ENCODE measurements at regions not wholly inside any gene's neighbourhood (a gene's known extent, or its start where the extent isn't known, plus 50 kb on each side); places are given as distances from the start of the nearest gene placed in this dataset.

GRCh38 chr2:153644955-153645354, 166.4 kb upstream of the RPRM start:
- no peak for ATAC-seq

GRCh38 chr2:153645599-153645998, 167.0 kb upstream of the RPRM start:
- ATAC-seq = no peak
- no peak for TF ChIP-seq ZFP3 (CRISPR knock-in tag; IDR thresholded peaks at IDR 0.05)
- no peak for TF ChIP-seq TOX (CRISPR knock-in tag; IDR thresholded peaks at IDR 0.05; ENCODE audit: borderline replicate concordance)
- TF ChIP-seq ESRRG (CRISPR knock-in tag; IDR thresholded peaks at IDR 0.05) = no peak
- TF ChIP-seq CSRNP3 (CRISPR knock-in tag; IDR thresholded peaks at IDR 0.05) = no peak
- no peak for TF ChIP-seq ZFP30 (CRISPR knock-in tag; IDR thresholded peaks at IDR 0.05)
- TF ChIP-seq ZC3H10 (CRISPR knock-in tag; IDR thresholded peaks at IDR 0.05) = no peak
- no peak for TF ChIP-seq SNAI2 (CRISPR knock-in tag; IDR thresholded peaks at IDR 0.05)
- TF ChIP-seq GLIS3 (CRISPR knock-in tag; IDR thresholded peaks at IDR 0.05) = no peak
- no peak for TF ChIP-seq BACH2 (CRISPR knock-in tag; IDR thresholded peaks at IDR 0.05; ENCODE audit: borderline replicate concordance)
- no peak for TF ChIP-seq ARNTL (CRISPR knock-in tag; IDR thresholded peaks at IDR 0.05; ENCODE audit: borderline replicate concordance, low read depth)
- no peak for TF ChIP-seq PATZ1 (CRISPR knock-in tag; IDR thresholded peaks at IDR 0.05; ENCODE audit: borderline replicate concordance)
- TF ChIP-seq CREB5 (CRISPR knock-in tag; IDR thresholded peaks at IDR 0.05; ENCODE audit: low read depth) = no peak
- TF ChIP-seq PPARA (CRISPR knock-in tag; IDR thresholded peaks at IDR 0.05; ENCODE audit: borderline replicate concordance) = no peak

More at GRCh38 chr2:153644955-153645354, 166.4 kb upstream of the RPRM start:
- no peak for TF ChIP-seq TOX (CRISPR knock-in tag; IDR thresholded peaks at IDR 0.05; ENCODE audit: borderline replicate concordance)
- TF ChIP-seq PATZ1 (CRISPR knock-in tag; IDR thresholded peaks at IDR 0.05; ENCODE audit: borderline replicate concordance) = no peak
- TF ChIP-seq ARNTL (CRISPR knock-in tag; IDR thresholded peaks at IDR 0.05; ENCODE audit: borderline replicate concordance, low read depth) = no peak
- no peak for TF ChIP-seq ESRRG (CRISPR knock-in tag; IDR thresholded peaks at IDR 0.05)
- TF ChIP-seq POU6F1 (CRISPR knock-in tag; IDR thresholded peaks at IDR 0.05; ENCODE audit: borderline replicate concordance, low read depth) = no peak
- no peak for TF ChIP-seq GLIS3 (CRISPR knock-in tag; IDR thresholded peaks at IDR 0.05)
- TF ChIP-seq TSHZ2 (CRISPR knock-in tag; IDR thresholded peaks at IDR 0.05) = no peak
- TF ChIP-seq ZNF70 (CRISPR knock-in tag; IDR thresholded peaks at IDR 0.05) = no peak
- no peak for TF ChIP-seq RARB (CRISPR knock-in tag; IDR thresholded peaks at IDR 0.05)
- no peak for TF ChIP-seq CREB5 (CRISPR knock-in tag; IDR thresholded peaks at IDR 0.05; ENCODE audit: low read depth)
- TF ChIP-seq ZNF565 (CRISPR knock-in tag; conservative IDR thresholded peaks at IDR 0.05; ENCODE audit: low read depth) = no peak
- no peak for TF ChIP-seq BACH2 (CRISPR knock-in tag; IDR thresholded peaks at IDR 0.05; ENCODE audit: borderline replicate concordance)
- no peak for TF ChIP-seq ZFP30 (CRISPR knock-in tag; IDR thresholded peaks at IDR 0.05)
- no peak for TF ChIP-seq CSDC2 (CRISPR knock-in tag; IDR thresholded peaks at IDR 0.05)
- no peak for TF ChIP-seq OSR1 (CRISPR knock-in tag; IDR thresholded peaks at IDR 0.05)

Data from SK-N-SH treated with all-trans-retinoic acid at 6 μM for 48 hours (cell line).